Endothelial cell of umbilical vein (primary cell): ENCODE measurements at regions not wholly inside any gene's neighbourhood (a gene's known extent, or its start where the extent isn't known, plus 50 kb on each side); places are given as distances from the start of the nearest gene placed in this dataset.

Experiments used
- CTCF ChIP-seq, 2 donors: IDR thresholded peaks; 1 replicate in 1 of 2; 2 replicates in 1 of 2; pipeline ENCODE4 v1.5.1; 2011; ENCODE audit warnings: low read length in 2 of 2, mild to moderate bottlenecking in 2 of 2, moderate library complexity in 2 of 2, control low read depth in 1 of 2, inconsistent platforms in 1 of 2, low read depth in 1 of 2; ENCODE audit not compliant: insufficient read depth in 1 of 2; ENCODE audit errors: extremely low read depth in 1 of 2
- EZH2 ChIP-seq: IDR thresholded peaks from 2 replicates; pipeline ENCODE4 v1.6.1; 2012; ENCODE audit warnings: borderline replicate concordance, low read depth, mild to moderate bottlenecking, moderate library complexity, low read length, inconsistent platforms; ENCODE audit not compliant: severe bottlenecking
- MAX ChIP-seq: IDR thresholded peaks from 2 replicates; pipeline ENCODE4 v1.6.1; 2011; ENCODE audit not compliant: insufficient read depth, insufficient read length
- MYC ChIP-seq: IDR thresholded peaks from one replicate; pipeline ENCODE4 v1.6.1; 2011; ENCODE audit warnings: mild to moderate bottlenecking, low read depth, low read length
- POLR2A ChIP-seq: IDR thresholded peaks from 2 replicates; pipeline ENCODE4 v1.6.1; 2012; ENCODE audit warnings: low read depth, mild to moderate bottlenecking, control low read depth, low read length
- POLR2AphosphoS5 ChIP-seq: IDR thresholded peaks from 2 replicates; pipeline ENCODE4 v1.6.1; 2012; ENCODE audit warnings: low read depth, mild to moderate bottlenecking, control low read depth, low read length, moderate library complexity; ENCODE audit not compliant: insufficient read depth

- no peak for TF ChIP-seq EZH2
- no peak for TF ChIP-seq CTCF (IDR thresholded peaks at IDR 0.05; ENCODE audit: extremely low read depth in 1 of 2, insufficient read depth in 1 of 2, low read depth in 1 of 2, low read length in 2 of 2)
- TF ChIP-seq POLR2AphosphoS5, result no peak
- TF ChIP-seq MAX, result no peak
- TF ChIP-seq POLR2A, result no peak
- TF ChIP-seq MYC, result no peak
These were observed 74.7 kb upstream of the MDM1 start for GRCh38 chr12:68406911-68407310.
